Fibroblast of peridontal ligament (primary cell): ENCODE measurements at regions not wholly inside any gene's neighbourhood (a gene's known extent, or its start where the extent isn't known, plus 50 kb on each side); places are given as distances from the start of the nearest gene placed in this dataset.

Experiments
- DNase-seq: peaks from one replicate; pipeline ENCODE4 v3.0.0-alpha.2; 2010; ENCODE audit errors: extremely low read depth

DNA sequence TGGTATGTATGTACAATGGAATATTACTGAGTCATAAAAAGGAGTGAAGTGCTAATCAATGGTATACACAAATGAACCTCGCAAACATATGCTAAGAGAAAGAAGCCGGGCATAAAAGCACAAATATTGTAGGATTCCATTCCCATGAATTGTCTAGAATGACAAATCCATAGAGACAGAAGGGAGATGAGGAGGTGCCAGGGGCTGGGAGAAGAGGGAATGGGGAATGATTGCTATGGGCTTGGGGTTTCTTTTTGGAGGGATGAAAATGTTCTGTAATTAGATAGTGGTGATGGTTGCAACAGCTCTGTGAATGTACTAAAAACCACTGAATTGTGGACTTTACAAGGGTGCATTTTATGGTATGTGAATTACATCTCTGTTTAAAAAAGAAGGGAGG lies 73.5 kb downstream of the GLI2 start:
- peak; percentile 90 for DNase-seq

- no peak for DNase-seq
Measured at GRCh38 chr2:120809609-120810440, 74.2 kb downstream of the GLI2 start.

DNA sequence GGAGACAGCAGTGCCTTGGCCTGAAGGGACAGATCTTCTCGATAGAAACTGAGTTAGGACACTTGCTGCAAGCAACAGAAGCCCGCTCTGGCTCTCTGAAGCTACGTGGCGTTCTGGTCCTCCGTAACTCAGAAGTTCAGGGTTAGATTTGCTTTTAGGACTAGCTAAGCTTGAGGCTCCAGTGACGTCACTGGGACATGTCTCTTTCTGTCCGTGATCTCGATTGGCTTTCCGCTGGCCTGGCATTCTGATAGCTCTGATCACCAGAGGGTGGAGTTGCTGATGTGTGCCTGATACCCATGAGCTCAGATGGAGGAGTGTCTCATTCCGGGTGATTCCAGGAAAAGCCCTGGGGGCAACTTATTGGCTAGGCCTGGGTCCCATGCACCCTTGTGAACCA lies 75.0 kb downstream of the GLI2 start:
- DNase-seq: no peak

GRCh38 chr2:120812866-120813265 lies 77.2 kb downstream of the GLI2 start:
- no peak for DNase-seq

- DNase-seq: no peak
Measured at GRCh38 chr2:120814352-120814751, 78.7 kb downstream of the GLI2 start.

GRCh38 chr2:120815292-120815691 lies 79.6 kb downstream of the GLI2 start:
- DNase-seq: no peak

- DNase-seq: no peak
Measured at GRCh38 chr2:120817136-120817955, 81.7 kb downstream of the GLI2 start.

DNA sequence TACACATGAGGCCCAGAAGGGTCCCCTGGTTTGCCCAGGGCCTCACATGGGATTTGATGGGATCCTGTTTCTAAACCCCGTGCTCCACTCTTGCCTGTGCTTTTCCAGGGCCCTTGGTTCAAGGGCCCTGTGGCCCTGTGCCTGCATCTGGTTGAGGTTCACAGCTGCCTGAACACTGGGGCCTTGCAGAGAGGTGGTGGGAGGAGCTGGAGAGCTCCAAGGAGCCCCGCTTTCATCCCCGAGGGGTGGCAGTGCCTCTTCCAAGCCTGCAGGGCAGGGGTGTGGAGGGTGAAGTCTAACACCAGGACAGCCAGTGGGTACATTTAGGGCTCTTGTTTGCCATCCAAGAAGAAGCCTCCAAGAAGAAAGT lies 82.3 kb downstream of the GLI2 start:
- DNase-seq: no peak

- peak; percentile 91 for DNase-seq
Measured at GRCh38 chr2:120818441-120818920, 82.8 kb downstream of the GLI2 start.

DNA sequence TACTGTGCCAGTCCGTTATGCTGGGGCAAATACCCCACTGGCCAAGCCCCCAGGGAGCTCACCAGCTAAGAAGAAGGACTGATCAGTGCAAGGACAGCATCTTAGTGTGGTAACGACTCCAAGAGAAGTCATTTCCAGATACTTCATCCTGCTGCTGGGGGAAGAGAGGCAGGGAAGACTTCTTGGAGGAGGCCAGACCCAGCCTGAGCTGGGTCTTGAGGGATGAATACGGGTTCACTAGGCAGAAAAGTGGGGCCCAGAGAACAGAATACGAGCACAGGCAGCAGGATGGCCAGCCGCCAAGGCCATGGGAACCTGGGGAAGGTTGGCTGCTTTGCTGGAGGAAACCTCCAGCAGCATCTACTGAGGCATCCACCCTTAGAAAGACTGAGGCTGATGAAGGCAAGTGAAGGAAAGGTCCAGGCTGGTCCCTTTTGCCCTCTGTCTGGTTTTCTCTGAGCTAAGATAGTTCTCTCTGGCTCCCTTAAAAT lies 84.1 kb downstream of the GLI2 start:
- DNase-seq: no peak

DNA sequence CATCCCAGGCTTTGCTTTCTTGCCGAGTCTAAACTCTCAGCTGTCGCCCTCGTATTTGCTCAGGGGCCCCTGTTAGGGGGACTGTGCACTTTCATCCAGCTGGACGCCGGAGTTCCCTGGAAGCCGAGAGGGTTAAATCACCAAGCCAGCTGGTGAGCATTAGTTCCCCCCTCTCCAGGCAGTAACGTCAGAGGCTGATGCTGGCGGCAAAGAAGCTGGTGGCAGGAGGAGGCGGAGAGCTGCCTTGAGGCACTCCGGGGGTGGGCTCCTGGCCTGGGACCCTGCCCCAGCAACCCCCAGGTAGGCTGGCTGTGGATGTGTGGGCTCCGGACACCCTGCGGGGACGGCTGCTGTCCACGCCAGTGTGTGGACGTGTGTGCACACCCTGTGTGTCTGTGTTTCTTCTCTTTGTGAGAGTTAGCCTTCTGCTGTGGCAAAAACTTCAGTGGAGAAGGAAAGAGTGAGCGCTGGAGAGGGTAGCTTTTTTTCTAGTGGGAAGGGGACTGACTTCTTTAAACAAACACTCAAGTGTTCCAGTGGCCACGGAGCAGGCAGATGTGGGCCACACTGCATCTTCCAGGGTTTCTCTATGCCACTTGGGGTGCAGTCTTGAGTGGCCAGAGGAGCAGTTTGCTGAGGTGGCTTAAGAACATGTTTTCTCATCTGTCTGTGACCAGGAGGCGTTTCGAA lies 84.7 kb downstream of the GLI2 start:
- DNase-seq: peak; percentile 73

DNA sequence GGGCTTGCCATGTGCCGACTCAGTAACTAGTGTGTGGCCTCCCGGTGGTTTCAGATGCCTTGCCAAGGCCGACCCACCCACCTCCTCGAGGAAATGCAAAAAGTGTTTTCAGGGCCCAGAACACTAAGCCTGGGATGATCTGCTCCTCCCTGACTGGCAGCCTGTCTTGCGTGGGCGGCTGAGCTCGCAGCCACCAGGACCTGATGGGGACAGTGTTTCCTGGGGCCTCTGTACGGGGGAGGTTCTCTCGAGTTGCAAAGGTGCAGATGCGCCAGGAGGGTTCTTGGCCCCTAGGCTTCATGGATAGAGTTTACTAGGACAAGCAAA lies 85.2 kb downstream of the GLI2 start:
- DNase-seq: peak; percentile 63

- no peak for DNase-seq
Measured at GRCh38 chr2:120821446-120822160, 85.9 kb downstream of the GLI2 start.

DNA sequence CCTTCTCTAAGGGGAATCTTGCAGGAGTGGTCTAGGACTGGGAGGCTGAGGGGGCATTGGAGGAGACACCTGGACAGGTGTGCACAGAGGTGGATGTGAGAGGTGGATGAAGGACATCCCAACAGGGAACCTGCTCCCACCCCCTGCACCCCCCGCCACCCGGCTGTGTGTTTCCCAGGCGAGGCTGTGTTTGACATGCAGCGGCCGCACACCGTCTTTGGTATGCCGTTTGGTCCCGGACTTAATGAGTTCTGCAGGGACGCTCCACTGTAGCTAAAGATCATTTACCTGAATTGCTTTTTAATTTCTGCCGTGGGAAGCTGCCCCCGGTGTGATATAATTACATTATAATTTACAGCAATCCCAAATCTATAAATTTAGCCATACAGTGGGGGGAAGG lies 87.3 kb downstream of the GLI2 start:
- no peak for DNase-seq

DNA sequence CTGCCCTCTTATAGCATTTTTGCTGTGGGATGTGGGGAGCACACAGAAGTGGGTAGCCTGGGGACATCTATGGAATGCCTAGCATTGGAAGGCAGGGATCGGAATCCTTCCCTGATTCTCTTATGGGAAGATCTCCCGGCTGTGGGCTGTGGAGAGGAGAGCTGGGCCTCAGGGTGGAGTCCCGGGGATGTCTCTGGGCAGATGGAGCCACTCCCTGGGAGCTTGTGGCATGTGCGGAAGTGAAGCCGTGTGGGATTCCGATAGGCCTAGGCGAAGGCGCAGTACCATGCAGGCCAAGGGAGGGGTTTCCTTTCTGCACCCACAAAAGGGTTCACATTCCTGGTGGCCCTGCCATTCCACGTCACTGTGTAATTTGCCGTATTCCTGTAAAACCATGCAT lies 87.9 kb downstream of the GLI2 start:
- no peak for DNase-seq

DNA sequence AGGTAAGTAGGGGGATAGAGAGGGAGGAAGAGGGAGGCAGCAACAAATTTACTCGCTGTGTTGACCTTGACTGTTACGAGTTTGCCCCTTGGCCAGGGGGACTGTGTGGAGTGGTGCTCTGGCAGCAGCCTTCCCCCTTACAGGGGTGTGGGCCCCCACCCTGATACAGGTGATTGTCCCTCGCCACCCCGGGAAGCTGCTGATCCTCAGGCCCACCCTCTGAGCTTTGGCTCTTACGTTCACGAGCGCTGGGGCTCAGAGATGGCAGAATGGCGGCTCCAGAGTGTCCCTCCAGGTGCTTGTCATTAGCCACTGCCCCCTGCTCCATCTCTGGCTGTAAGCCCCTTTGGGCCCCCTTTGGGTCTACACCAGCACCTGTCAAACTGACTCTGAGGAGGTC lies 88.6 kb downstream of the GLI2 start:
- DNase-seq: no peak

GRCh38 chr2:120825370-120826259 lies 89.9 kb downstream of the GLI2 start:
- DNase-seq: peak; percentile 78

DNA sequence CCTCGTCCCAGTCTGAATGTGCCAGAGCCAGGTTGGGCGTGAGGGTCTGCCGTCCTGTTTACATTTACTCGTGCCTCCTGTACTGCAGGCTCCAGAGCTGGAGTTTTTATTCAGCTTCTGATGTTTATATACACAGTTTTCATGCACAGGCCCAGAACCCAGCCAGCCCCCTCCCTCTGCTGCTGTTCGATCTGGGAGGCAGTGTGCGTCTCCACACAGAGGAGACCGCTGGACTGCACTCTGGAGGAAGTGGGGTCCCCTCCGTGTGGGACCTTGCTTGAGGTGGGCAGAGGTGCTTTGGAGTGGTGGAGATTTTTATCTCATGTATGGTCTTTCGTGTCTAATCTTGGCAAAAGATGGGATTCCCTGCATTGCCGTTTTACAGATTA lies 90.6 kb downstream of the GLI2 start:
- DNase-seq: no peak

GRCh38 chr2:120826716-120827410 lies 91.2 kb downstream of the GLI2 start:
- DNase-seq: no peak

DNA sequence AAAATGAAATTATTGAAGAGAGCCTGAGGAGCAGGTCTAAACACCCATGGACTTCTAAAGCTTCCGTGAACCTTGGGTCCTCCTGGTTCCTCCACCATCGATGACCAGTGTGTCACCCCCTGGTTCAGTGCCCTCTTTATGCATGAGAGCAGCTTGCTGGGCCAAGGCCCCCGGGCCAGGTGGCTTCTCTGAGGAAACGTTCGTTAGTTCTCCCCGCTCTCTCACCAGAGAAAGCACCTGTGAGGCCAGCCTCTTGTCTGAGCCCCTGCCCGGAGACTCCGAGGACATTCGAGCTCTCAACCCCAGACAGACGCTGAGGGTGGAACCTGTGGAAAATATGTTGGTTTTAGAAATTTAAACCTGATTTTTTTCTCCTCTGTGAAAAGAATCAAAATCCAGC lies 92.4 kb downstream of the GLI2 start:
- no peak for DNase-seq
